Breast epithelium (tissue), 4 donors: ENCODE measurements at regions not wholly inside any gene's neighbourhood (a gene's known extent, or its start where the extent isn't known, plus 50 kb on each side); places are given as distances from the start of the nearest gene placed in this dataset.
A peak's percentile ranks its signal among the peaks of the same experiment; 100 is the strongest.

Source experiments
- DNase-seq, 2 donors: peaks; one replicate each; pipeline ENCODE4 v3.0.0-alpha.2; 2019; ENCODE audit warnings: low spot score in 2 of 2
- H3K27ac ChIP-seq, 2 donors: fragments of 200-600 bp; sonication (generic) in 1 of 2; one replicate each; pipeline ENCODE4 v1.5.1; 2016 to 2019; ENCODE audit warnings: mild to moderate bottlenecking in 1 of 2
- H3K27me3 ChIP-seq, 2 donors: fragments of 200-600 bp; sonication (generic) in 1 of 2; one replicate each; pipeline versions ENCODE4 v1.5.1 to v1.6.0; 2017 to 2019; ENCODE audit warnings: control low read depth in 1 of 2, mild to moderate bottlenecking in 1 of 2
- H3K36me3 ChIP-seq: fragments of 200-600 bp; one replicate; pipeline ENCODE4 v1.5.1; 2019
- H3K4me1 ChIP-seq, 2 donors: fragments of 200-600 bp; sonication (generic); one replicate each; pipeline ENCODE4 v1.5.1; 2016 to 2019; ENCODE audit warnings: control low read depth in 1 of 2
- H3K4me3 ChIP-seq, 3 donors: fragments of 200-600 bp; sonication (generic); 1 replicate in 2 of 3; 2 replicates in 1 of 3; pipeline ENCODE4 v1.5.1; 2016 to 2019; ENCODE audit warnings: mild to moderate bottlenecking in 3 of 3, moderate library complexity in 2 of 3
- H3K9me3 ChIP-seq, 2 donors: fragments of 200-600 bp; sonication (generic) in 1 of 2; one replicate each; pipeline ENCODE4 v1.5.1; 2016 to 2019; ENCODE audit warnings: control low read depth in 1 of 2
- CTCF ChIP-seq, 3 donors: fragments of 450-650 bp; IDR thresholded peaks; one replicate each; pipeline ENCODE4 v1.5.1; 2016 to 2017; ENCODE audit warnings: antibody characterized with exemption in 3 of 3, mild to moderate bottlenecking in 3 of 3, moderate library complexity in 3 of 3
- POLR2A ChIP-seq: fragments of 450-650 bp; IDR thresholded peaks from one replicate; pipeline ENCODE4 v1.6.1; 2016; ENCODE audit warnings: antibody characterized with exemption, mild to moderate bottlenecking, moderate library complexity
- POLR2AphosphoS5 ChIP-seq, 3 donors: sonication (generic); formaldehyde crosslinking; IDR thresholded peaks; one replicate each; pipeline ENCODE4 v1.6.1; 2017; ENCODE audit warnings: antibody characterized with exemption in 3 of 3
- intact Hi-C: fragments of 100-400 bp; cut with DNase I; formaldehyde crosslinking; loops from one replicate; pipeline ENCODE4 v1.15.1; 2023; ENCODE audit warnings: low total_unique reads

- Histone ChIP-seq H3K36me3 (no peaks in the 10 kb centered on the region), H3K4me1 (no peaks in the 10 kb centered on the region), H3K27me3 (no peaks in the 10 kb centered on the region), H3K27ac (peak overlapping the region in 1 of 2 donors; percentile 41), H3K9me3 (no peaks in the 10 kb centered on the region), H3K4me3 (peak overlapping the region in 1 of 3 donors; percentile 36)
- intact Hi-C loops = no loop called here
- TF ChIP-seq POLR2AphosphoS5 (IDR thresholded peaks at IDR 0.05) = no peak
- TF ChIP-seq CTCF (IDR thresholded peaks at IDR 0.05) = no peak
- no peak for TF ChIP-seq POLR2A
- DNase-seq = no peak
Observed at GRCh38 chr4:123304151-123304964, 92.2 kb upstream of the SPRY1 start.

- no peaks in the 10 kb centered on the region for H3K36me3 ChIP-seq
Observed at GRCh38 chr4:123305736-123306135, 90.9 kb upstream of the SPRY1 start.

DNA sequence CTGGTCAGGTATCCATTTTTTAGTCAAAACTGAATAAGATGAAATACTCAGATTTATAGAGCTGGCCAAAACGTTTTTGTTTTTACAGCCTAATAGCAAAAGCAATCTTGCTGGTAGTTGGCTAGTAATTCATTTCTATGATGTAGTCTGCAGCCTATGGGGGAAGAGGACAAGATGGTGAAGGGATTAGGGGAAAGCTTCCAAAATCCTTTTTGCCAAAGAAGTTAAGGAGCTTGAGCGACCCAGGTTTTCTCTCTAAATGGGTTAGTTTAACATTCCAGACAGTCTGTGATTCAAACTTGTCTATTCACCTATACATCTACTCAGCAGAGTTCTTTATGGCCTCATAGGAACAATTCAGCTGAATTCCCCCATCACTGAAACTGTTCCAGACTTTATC is 89.8 kb upstream of the SPRY1 start:
- DNase-seq = no peak
- Histone ChIP-seq H3K27me3 (no peaks in the 10 kb centered on the region), H3K4me3 (no peak overlapping the region), H3K9me3 (no peaks in the 10 kb centered on the region), H3K4me1 (no peaks in the 10 kb centered on the region), H3K27ac (no peak overlapping the region), H3K36me3 (no peaks in the 10 kb centered on the region)
- no peak for TF ChIP-seq POLR2AphosphoS5 (IDR thresholded peaks at IDR 0.05)
- no peak for TF ChIP-seq CTCF (IDR thresholded peaks at IDR 0.05)
- no peak for TF ChIP-seq POLR2A
- intact Hi-C loops = no loop called here

More at GRCh38 chr4:123305736-123306135, 90.9 kb upstream of the SPRY1 start:
- DNase-seq = no peak
- no peak overlapping the region for H3K4me3 ChIP-seq
- no peak overlapping the region for H3K27ac ChIP-seq
- H3K27me3 ChIP-seq = no peaks in the 10 kb centered on the region
- intact Hi-C loops = no loop called here
- TF ChIP-seq POLR2AphosphoS5 (IDR thresholded peaks at IDR 0.05) (no peak), CTCF (IDR thresholded peaks at IDR 0.05) (no peak), POLR2A (no peak)
- H3K9me3 ChIP-seq = no peaks in the 10 kb centered on the region
- no peaks in the 10 kb centered on the region for H3K4me1 ChIP-seq

- no peak for TF ChIP-seq POLR2AphosphoS5 (IDR thresholded peaks at IDR 0.05)
- TF ChIP-seq CTCF (IDR thresholded peaks at IDR 0.05) = no peak
- no peak for TF ChIP-seq POLR2A
- H3K4me3 ChIP-seq = no peak overlapping the region
- H3K27me3 ChIP-seq = no peaks in the 10 kb centered on the region
- DNase-seq = no peak
- no peak overlapping the region for H3K27ac ChIP-seq
- H3K4me1 ChIP-seq = no peaks in the 10 kb centered on the region
- intact Hi-C loops = no loop called here
- H3K36me3 ChIP-seq = no peaks in the 10 kb centered on the region
- no peaks in the 10 kb centered on the region for H3K9me3 ChIP-seq
Observed at GRCh38 chr4:123308667-123309066, 87.9 kb upstream of the SPRY1 start.

DNA sequence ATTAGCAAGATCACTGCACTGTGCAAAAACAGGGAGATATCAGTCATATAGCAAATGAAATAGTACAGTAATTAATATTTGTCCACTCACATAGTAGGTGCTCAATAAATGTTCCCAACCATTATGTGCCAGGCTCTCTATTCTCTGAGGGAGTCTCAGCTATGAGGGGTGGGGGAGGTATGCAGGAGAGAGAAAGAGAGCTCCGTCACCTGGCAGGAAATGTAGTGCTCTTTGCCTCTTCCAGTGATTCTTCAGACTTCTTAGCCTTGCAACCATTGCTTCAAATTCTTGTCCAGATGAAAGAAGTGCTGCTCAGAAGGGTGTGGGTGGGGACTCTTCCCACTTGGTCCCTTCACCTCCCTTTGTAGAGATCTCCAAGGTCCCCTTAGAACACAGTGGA is 84.5 kb upstream of the SPRY1 start:
- TF ChIP-seq CTCF (IDR thresholded peaks at IDR 0.05) (no peak), POLR2AphosphoS5 (IDR thresholded peaks at IDR 0.05) (no peak), POLR2A (no peak)
- intact Hi-C loops = no loop called here
- Histone ChIP-seq H3K4me1 (no peaks in the 10 kb centered on the region), H3K9me3 (no peaks in the 10 kb centered on the region), H3K4me3 (no peak overlapping the region), H3K27ac (no peak overlapping the region), H3K36me3 (no peaks in the 10 kb centered on the region), H3K27me3 (no peaks in the 10 kb centered on the region)
- DNase-seq = no peak
